Sigmoid colon (tissue), 6 donors: ENCODE measurements at regions not wholly inside any gene's neighbourhood (a gene's known extent, or its start where the extent isn't known, plus 50 kb on each side); places are given as distances from the start of the nearest gene placed in this dataset.
A peak's percentile ranks its signal among the peaks of the same experiment; 100 is the strongest.

Experiments used
- DNase-seq: peaks from one replicate; pipeline ENCODE4 v3.0.0-alpha.2; 2019
- H3K27ac ChIP-seq, 4 donors: fragments of 200-600 bp; sonication (generic); one replicate each; pipeline ENCODE4 v1.5.1; 2016 to 2019; ENCODE audit warnings: mild to moderate bottlenecking in 1 of 4
- H3K27me3 ChIP-seq, 3 donors: fragments of 200-600 bp; sonication (generic); one replicate each; pipeline ENCODE4 v1.5.1; 2019; ENCODE audit warnings: mild to moderate bottlenecking in 1 of 3
- H3K36me3 ChIP-seq, 4 donors: fragments of 200-600 bp; sonication (generic); one replicate each; pipeline ENCODE4 v1.5.1; 2016 to 2019
- H3K4me1 ChIP-seq, 4 donors: fragments of 200-600 bp; sonication (generic); one replicate each; pipeline ENCODE4 v1.5.1; 2017 to 2019
- H3K4me3 ChIP-seq, 4 donors: fragments of 200-600 bp; sonication (generic); one replicate each; pipeline ENCODE4 v1.5.1; 2017 to 2019; ENCODE audit warnings: mild to moderate bottlenecking in 2 of 4, moderate library complexity in 1 of 4
- H3K9me3 ChIP-seq, 4 donors: fragments of 200-600 bp in 3 of 4; sonication (generic) in 3 of 4; one replicate each; pipeline versions ENCODE4 v1.5.1 to v1.6.1; 2013 to 2019
- CTCF ChIP-seq, 4 experiments: fragments of 450-650 bp in 3 of 4; fragments of 200-600 bp in 1 of 4; IDR thresholded peaks; one replicate each; pipeline ENCODE4 v1.5.1; 2016 to 2019; ENCODE audit warnings: antibody characterized with exemption in 4 of 4, mild to moderate bottlenecking in 3 of 4, moderate library complexity in 2 of 4
- EP300 ChIP-seq, 4 donors: sonication (generic); formaldehyde crosslinking; IDR thresholded peaks; one replicate each; pipeline ENCODE4 v1.6.1; 2017; ENCODE audit warnings: antibody characterized with exemption in 4 of 4
- POLR2A ChIP-seq, 2 donors: fragments of 450-650 bp; IDR thresholded peaks; one replicate each; pipeline ENCODE4 v1.6.1; 2016; ENCODE audit warnings: antibody characterized with exemption in 2 of 2, mild to moderate bottlenecking in 2 of 2, moderate library complexity in 2 of 2
- POLR2AphosphoS5 ChIP-seq, 4 donors: sonication (generic); formaldehyde crosslinking; IDR thresholded peaks; one replicate each; pipeline ENCODE4 v1.6.1; 2017; ENCODE audit warnings: antibody characterized with exemption in 4 of 4
- WGBS, 2 donors: extraction: QIAGEN DNeasy Blood & Tissue Kit; methylation state at CpG; one replicate each; pipeline ENCODE4 v1.1.7; 2013; 5-methylcytosine and 5-hydroxymethylcytosine counted together
- intact Hi-C: fragments of 100-400 bp; cut with DNase I; formaldehyde crosslinking; loops from one replicate; pipeline ENCODE4 v1.15.1; 2023
- donor health status: healthy with polysubstance abuse.
- donor health status: healthy.

GRCh38 chr5:73338256-73339050 lies 110.1 kb downstream of the FOXD1 start:
- H3K4me1 ChIP-seq, result no peaks in the 10 kb centered on the region
- no peak for DNase-seq

GRCh38 chr5:73337586-73338255 lies 110.9 kb downstream of the FOXD1 start:
- H3K27me3 ChIP-seq, result peaks cover 0 to 15% (median 0%) of the 10 kb centered on the region in 3 donors
- no peaks in the 10 kb centered on the region for H3K4me1 ChIP-seq
- H3K36me3 ChIP-seq, result no peaks in the 10 kb centered on the region
- WGBS, 2 donors, result 60 to 70% methylated on average over 9 of the region's 9 CpGs
- H3K27ac ChIP-seq, result no peak overlapping the region
- intact Hi-C loops, result no loop called here
- no peak for DNase-seq
- no peak overlapping the region for H3K4me3 ChIP-seq
- H3K9me3 ChIP-seq, result no peaks in the 10 kb centered on the region
- TF ChIP-seq POLR2AphosphoS5 (IDR thresholded peaks at IDR 0.05) (no peak), POLR2A (IDR thresholded peaks at IDR 0.05) (no peak), EP300 (IDR thresholded peaks at IDR 0.05) (no peak), CTCF (IDR thresholded peaks at IDR 0.05) (no peak)

More at GRCh38 chr5:73338256-73339050, 110.1 kb downstream of the FOXD1 start:
- Histone ChIP-seq H3K27ac (peak overlapping the region in 1 of 4 donors; percentile 24), H3K4me3 (no peak overlapping the region), H3K27me3 (peaks cover 0 to 15% (median 0%) of the 10 kb centered on the region in 3 donors), H3K9me3 (no peaks in the 10 kb centered on the region), H3K36me3 (no peaks in the 10 kb centered on the region)
- 34 to 50% methylated on average over 17 of the region's 17 CpGs for WGBS, 2 donors
- TF ChIP-seq POLR2AphosphoS5 (IDR thresholded peaks at IDR 0.05), result no peak
- TF ChIP-seq POLR2A (IDR thresholded peaks at IDR 0.05), result no peak
- no peak for TF ChIP-seq EP300 (IDR thresholded peaks at IDR 0.05)
- TF ChIP-seq CTCF (IDR thresholded peaks at IDR 0.05), result no peak
- intact Hi-C loops, result no loop called here

- Histone ChIP-seq H3K9me3 (peaks cover under 1 to 4% (median 2%) of the 10 kb centered on the region in 4 donors), H3K27me3 (peaks cover 0 to 15% (median 0%) of the 10 kb centered on the region in 3 donors), H3K36me3 (no peaks in the 10 kb centered on the region), H3K27ac (no peak overlapping the region), H3K4me1 (no peaks in the 10 kb centered on the region), H3K4me3 (no peak overlapping the region)
- no peak for TF ChIP-seq POLR2A (IDR thresholded peaks at IDR 0.05)
- TF ChIP-seq POLR2AphosphoS5 (IDR thresholded peaks at IDR 0.05), result no peak
- no peak for DNase-seq
- WGBS, 2 donors, result 79 to 89% methylated on average over 2 of the region's 2 CpGs
- intact Hi-C loops, result no loop called here
Observed at GRCh38 chr5:73336366-73336765, 112.2 kb downstream of the FOXD1 start.

- H3K4me1 ChIP-seq, result no peaks in the 10 kb centered on the region
- intact Hi-C loops, result no loop called here
- DNase-seq, result no peak
- 47 to 75% methylated on average over 3 of the region's 3 CpGs for WGBS, 2 donors
- H3K4me3 ChIP-seq, result no peak overlapping the region
- no peak for TF ChIP-seq EP300 (IDR thresholded peaks at IDR 0.05)
- no peak for TF ChIP-seq POLR2AphosphoS5 (IDR thresholded peaks at IDR 0.05)
- no peak for TF ChIP-seq POLR2A (IDR thresholded peaks at IDR 0.05)
- no peak for TF ChIP-seq CTCF (IDR thresholded peaks at IDR 0.05)
- H3K27me3 ChIP-seq, result peaks cover 0 to 13% (median 0%) of the 10 kb centered on the region in 3 donors
- peaks cover 2 to 11% (median 5%) of the 10 kb centered on the region in 4 donors for H3K9me3 ChIP-seq
- H3K27ac ChIP-seq, result no peak overlapping the region
- H3K36me3 ChIP-seq, result no peaks in the 10 kb centered on the region
Observed at GRCh38 chr5:73333944-73334703, 114.5 kb downstream of the FOXD1 start.

GRCh38 chr5:73330613-73331012 lies 118.0 kb downstream of the FOXD1 start:
- TF ChIP-seq EP300 (IDR thresholded peaks at IDR 0.05), result no peak
- TF ChIP-seq POLR2AphosphoS5 (IDR thresholded peaks at IDR 0.05), result no peak
- no peak for TF ChIP-seq POLR2A (IDR thresholded peaks at IDR 0.05)
- no peak for TF ChIP-seq CTCF (IDR thresholded peaks at IDR 0.05)
- no peaks in the 10 kb centered on the region for H3K36me3 ChIP-seq
- H3K27me3 ChIP-seq, result no peaks in the 10 kb centered on the region
- WGBS, 2 donors, result 57 to 61% methylated on average over 1 of the region's 1 CpG
- no peak for DNase-seq
- H3K4me1 ChIP-seq, result no peaks in the 10 kb centered on the region
- H3K27ac ChIP-seq, result no peak overlapping the region
- intact Hi-C loops, result no loop called here
- no peak overlapping the region for H3K4me3 ChIP-seq
- H3K9me3 ChIP-seq, result peaks cover 2 to 11% (median 5%) of the 10 kb centered on the region in 4 donors
